H1 (cell line): ENCODE measurements at regions not wholly inside any gene's neighbourhood (a gene's known extent, or its start where the extent isn't known, plus 50 kb on each side); places are given as distances from the start of the nearest gene placed in this dataset.
A peak's percentile ranks its signal among the peaks of the same experiment; 100 is the strongest.

ENCODE experiments used
- CTCF ChIA-PET: fragments of 300-600 bp; sonication (Branson Sonifier 250); formaldehyde crosslinking; loops from one replicate; lab custom pipeline; 2021; ENCODE audit not compliant: partially characterized antibody; lab: Charles Lee
- POLR2A ChIA-PET: fragments of 300-600 bp; sonication (Branson Sonifier 250); formaldehyde crosslinking; loops from one replicate; lab custom pipeline; 2021; ENCODE audit warnings: inconsistent platforms; ENCODE audit not compliant: partially characterized antibody; lab: Charles Lee
- DNase-seq, 2 experiments: peaks; one replicate each; pipeline versions ENCODE4 v3.0.0 to v3.0.0-alpha.2; 2010 to 2022; ENCODE audit warnings: low spot score in 2 of 2, low read depth in 1 of 2, mixed read lengths in 1 of 2
- FAIRE-seq: peaks from 2 replicates; lab custom pipeline; 2011; peaks lifted over from hg19 to GRCh38; lab: Jason Lieb, UNC
- H2AFZ ChIP-seq: 2 replicates; pipeline ENCODE4 v1.8.1; 2012; ENCODE audit warnings: low read length, inconsistent platforms
- H2AK5ac ChIP-seq: 2 replicates; pipeline ENCODE4 v1.6.1; 2013; ENCODE audit warnings: low read depth, low read length
- H2BK120ac ChIP-seq: replicated peaks from 2 replicates; pipeline ENCODE3; 2013; ENCODE audit warnings: low read depth, low read length, inconsistent platforms
- H2BK12ac ChIP-seq: 2 replicates; pipeline ENCODE4 v1.6.1; 2013; ENCODE audit warnings: low read depth, low read length
- H2BK15ac ChIP-seq: 2 replicates; pipeline ENCODE4 v1.6.1; 2013; ENCODE audit warnings: low read length
- H2BK20ac ChIP-seq: 2 replicates; pipeline ENCODE4 v1.6.1; 2013; ENCODE audit warnings: low read length
- H2BK5ac ChIP-seq: 2 replicates; pipeline ENCODE4 v1.6.1; 2013; ENCODE audit warnings: low read depth, low read length
- H3K14ac ChIP-seq: 2 replicates; pipeline ENCODE4 v1.6.1; 2013; ENCODE audit warnings: inconsistent platforms; ENCODE audit not compliant: insufficient read length
- H3K18ac ChIP-seq: 2 replicates; pipeline ENCODE4 v1.6.1; 2013; ENCODE audit warnings: low read length; ENCODE audit errors: extremely low read depth
- H3K23ac ChIP-seq: 2 replicates; pipeline ENCODE4 v1.6.1; 2013; ENCODE audit warnings: inconsistent platforms; ENCODE audit not compliant: insufficient read length
- H3K23me2 ChIP-seq: 2 replicates; pipeline ENCODE4 v1.6.1; 2013; ENCODE audit warnings: low read depth, low read length
- H3K27ac ChIP-seq: 2 replicates; pipeline ENCODE4 v1.6.1; 2011; ENCODE audit warnings: low read depth, low read length, inconsistent platforms
- H3K27me3 ChIP-seq, 4 experiments: replicated peaks in 1 of 4; 1 replicate in 1 of 4; 2 replicates in 3 of 4; pipeline versions ENCODE4 v1.6.1 to v1.8.1; 2011 to 2013; ENCODE audit warnings: low read length in 3 of 4, mild to moderate bottlenecking in 3 of 4, inconsistent platforms in 2 of 4, mixed read lengths in 2 of 4, moderate library complexity in 1 of 4; ENCODE audit not compliant: control insufficient read depth in 3 of 4, insufficient read depth in 3 of 4; ENCODE audit errors: extremely low read depth in 1 of 4
- H3K36me3 ChIP-seq, 4 experiments: 2 replicates each; pipeline versions ENCODE4 v1.6.1 to v1.8.1; 2011 to 2013; ENCODE audit warnings: mild to moderate bottlenecking in 4 of 4, low read length in 3 of 4, moderate library complexity in 2 of 4, control low read depth in 1 of 4, inconsistent platforms in 1 of 4; ENCODE audit not compliant: insufficient read depth in 4 of 4, control insufficient read depth in 2 of 4
- H3K4ac ChIP-seq: replicated peaks from 2 replicates; pipeline ENCODE3; 2013; ENCODE audit warnings: low read length, low read depth, mixed read lengths, inconsistent platforms; ENCODE audit not compliant: insufficient read length
- H3K4me1 ChIP-seq, 4 experiments: replicated peaks in 1 of 4; 1 replicate in 1 of 4; 2 replicates in 3 of 4; pipeline versions ENCODE4 v1.6.1 to v1.8.1; 2011 to 2013; ENCODE audit warnings: low read length in 3 of 4, inconsistent platforms in 2 of 4, mixed read lengths in 1 of 4; ENCODE audit not compliant: insufficient read depth in 4 of 4, control insufficient read depth in 3 of 4
- H3K4me2 ChIP-seq, 2 experiments: 2 replicates each; pipeline versions ENCODE4 v1.6.1 to v1.8.1; 2011 to 2013; ENCODE audit warnings: low read depth in 2 of 2, low read length in 2 of 2, control low read depth in 1 of 2, inconsistent platforms in 1 of 2, mild to moderate bottlenecking in 1 of 2; ENCODE audit not compliant: insufficient read depth in 1 of 2
- H3K4me3 ChIP-seq, 4 experiments: fragments of 200-600, 300-600 bp in 1 of 4; sonication (generic), shearing (Covaris generic), sonication (Bioruptor Twin) in 1 of 4; 2 replicates each; pipeline versions ENCODE4 v1.5.1 to v1.8.1; 2011 to 2016; ENCODE audit warnings: low read length in 4 of 4, low read depth in 3 of 4, control low read depth in 2 of 4, inconsistent platforms in 2 of 4, mild to moderate bottlenecking in 2 of 4, mixed read lengths in 1 of 4, moderate library complexity in 1 of 4; ENCODE audit not compliant: insufficient read depth in 2 of 4; ENCODE audit errors: extremely low read depth in 1 of 4
- H3K56ac ChIP-seq: replicated peaks from 2 replicates; pipeline ENCODE3; 2013; ENCODE audit warnings: low read depth, mild to moderate bottlenecking, mixed read lengths, low read length, inconsistent platforms; ENCODE audit not compliant: insufficient read length
- H3K79me1 ChIP-seq: 2 replicates; pipeline ENCODE4 v1.6.1; 2013; ENCODE audit warnings: low read depth, low read length, control low read depth
- H3K79me2 ChIP-seq, 2 experiments: 2 replicates each; pipeline versions ENCODE4 v1.6.1 to v1.8.1; 2012 to 2013; ENCODE audit warnings: low read length in 2 of 2, mild to moderate bottlenecking in 2 of 2, inconsistent platforms in 1 of 2; ENCODE audit not compliant: insufficient read depth in 2 of 2, control insufficient read depth in 1 of 2
- H3K9ac ChIP-seq, 4 experiments: replicated peaks in 1 of 4; 1 replicate in 1 of 4; 2 replicates in 3 of 4; pipeline versions ENCODE4 v1.6.1 to v1.8.1; 2011 to 2013; ENCODE audit warnings: low read depth in 3 of 4, low read length in 3 of 4, control low read depth in 2 of 4, mild to moderate bottlenecking in 2 of 4, moderate library complexity in 2 of 4, inconsistent platforms in 1 of 4; ENCODE audit errors: extremely low read depth in 1 of 4
- H3K9me3 ChIP-seq, 2 experiments: 2 replicates each; pipeline versions ENCODE4 v1.6.1 to v1.8.1; 2012 to 2013; ENCODE audit warnings: mild to moderate bottlenecking in 2 of 2, moderate library complexity in 2 of 2, control low read depth in 1 of 2, inconsistent platforms in 1 of 2, low read depth in 1 of 2, low read length in 1 of 2, mixed read lengths in 1 of 2; ENCODE audit not compliant: insufficient read depth in 2 of 2
- H4K20me1 ChIP-seq, 2 experiments: replicated peaks in 1 of 2; 2 replicates each; pipeline versions ENCODE3 to v1.8.1; 2011 to 2013; ENCODE audit warnings: inconsistent platforms in 2 of 2, low read length in 2 of 2, mild to moderate bottlenecking in 1 of 2; ENCODE audit not compliant: insufficient read depth in 2 of 2, control insufficient read depth in 1 of 2
- H4K5ac ChIP-seq: 2 replicates; pipeline ENCODE4 v1.6.1; 2013; ENCODE audit warnings: low read length, low read depth, mixed read lengths, inconsistent platforms; ENCODE audit not compliant: insufficient read length
- H4K8ac ChIP-seq: 2 replicates; pipeline ENCODE4 v1.8.0; 2013; ENCODE audit warnings: mild to moderate bottlenecking, moderate library complexity, low read length, inconsistent platforms; ENCODE audit not compliant: insufficient read depth; ENCODE audit errors: extremely low read depth
- H4K91ac ChIP-seq: replicated peaks from 2 replicates; pipeline ENCODE3; 2013; ENCODE audit warnings: low read length, mixed read lengths, inconsistent platforms; ENCODE audit not compliant: insufficient read length
- BACH1 ChIP-seq: IDR thresholded peaks from 2 replicates; pipeline ENCODE4 v1.6.1; 2012; ENCODE audit warnings: low read length, improper control_type of control experiment
- MAFK ChIP-seq: IDR thresholded peaks from 2 replicates; pipeline ENCODE4 v1.6.1; 2012; ENCODE audit warnings: low read depth, mild to moderate bottlenecking, improper control_type of control experiment, low read length
- SP2 ChIP-seq: IDR thresholded peaks from 2 replicates; pipeline ENCODE4 v1.6.1; 2012; ENCODE audit warnings: mild to moderate bottlenecking, low read length, inconsistent platforms
- WGBS, 2 experiments: shearing (Covaris generic) in 1 of 2; methylation state at CpG; one replicate each; pipeline versions ENCODE4 v1.1.6 to v1.1.7; 2013 to 2015; ENCODE audit warnings: low lambda C conversion rate in 2 of 2, mixed read lengths in 2 of 2, inconsistent platforms in 1 of 2, low coverage in 1 of 2, missing lambda C conversion rate in 1 of 2; ENCODE audit not compliant: insufficient replicate concordance in 2 of 2, insufficient coverage in 1 of 2, insufficient read length in 1 of 2; ENCODE audit errors: extremely low coverage in 1 of 2, missing lambda C conversion rate in 1 of 2; 5-methylcytosine and 5-hydroxymethylcytosine counted together

DNA sequence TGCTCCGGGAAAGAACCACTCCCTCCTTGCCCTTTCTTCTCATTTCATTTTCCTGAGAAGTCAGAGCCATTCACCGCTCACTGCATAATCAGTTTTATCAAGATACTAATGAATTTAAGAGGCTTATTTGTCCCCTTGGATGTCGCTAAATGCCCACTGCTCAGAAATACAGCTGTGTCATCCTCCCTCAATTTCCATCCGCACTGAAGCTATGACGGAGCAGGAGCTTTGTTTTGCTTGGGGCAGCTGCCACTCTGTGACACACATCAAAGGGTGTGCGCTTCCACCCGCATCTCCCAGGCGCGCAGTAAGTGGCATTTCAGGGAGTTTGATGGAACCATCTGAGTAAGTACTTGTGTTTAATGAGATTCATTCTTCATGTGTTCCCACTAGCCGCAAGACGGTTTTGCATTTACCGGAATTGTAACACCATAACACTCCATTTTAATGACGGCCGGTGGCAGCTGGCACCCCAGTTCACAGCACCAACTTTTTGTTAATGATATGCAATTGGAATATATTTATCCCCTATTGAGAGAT lies 103.8 kb upstream of the PARD3 start:
- H2BK120ac ChIP-seq, result no peak overlapping the region
- H4K91ac ChIP-seq, result no peak overlapping the region
- no peak overlapping the region for H3K23ac ChIP-seq
- no peak overlapping the region for H3K9ac ChIP-seq
- H3K79me2 ChIP-seq, result no peaks in the 10 kb centered on the region
- H4K8ac ChIP-seq, result peak overlapping the region; percentile 89; the same call in 1 of the 2 replicates
- H3K36me3 ChIP-seq, result no peaks in the 10 kb centered on the region
- H2AFZ ChIP-seq, result no peak overlapping the region
- no peak overlapping the region for H3K27ac ChIP-seq
- H3K56ac ChIP-seq, result no peak overlapping the region
- no peak overlapping the region for H4K5ac ChIP-seq
- H3K4me3 ChIP-seq, result no peak overlapping the region
- no peak overlapping the region for H2BK5ac ChIP-seq
- H2BK12ac ChIP-seq, result no peak overlapping the region
- H3K4ac ChIP-seq, result no peak overlapping the region
- H2BK15ac ChIP-seq, result no peak overlapping the region
- H3K18ac ChIP-seq, result no peak overlapping the region
- no peak overlapping the region for H3K14ac ChIP-seq
- no peaks in the 10 kb centered on the region for H3K23me2 ChIP-seq
- CTCF ChIA-PET, result interaction anchor here (0.8 to 1.8 kb wide), 4 partner anchors 18 to 264 kb away, joined by 3 to 4 read pairs (median 4); no protein-coding TSS in a partner anchor
- 0 out of 2 replicates have a peak, but pooled peaks have one; percentile 14 for TF ChIP-seq BACH1
- no peak for TF ChIP-seq MAFK
- TF ChIP-seq SP2, result no peak
- DNase-seq (no peak), FAIRE-seq (no peak)
- no peaks in the 10 kb centered on the region for H3K27me3 ChIP-seq
- no peaks in the 10 kb centered on the region for H3K9me3 ChIP-seq
- H2AK5ac ChIP-seq, result no peak overlapping the region
- POLR2A ChIA-PET, result interaction anchor here (0.6 to 0.7 kb wide), 2 partner anchors 10 to 125 kb away, joined by 3 read pairs; no protein-coding TSS in a partner anchor
- H3K4me1 ChIP-seq, result peaks cover 0 to 8% (median 4%) of the 10 kb centered on the region in 4 experiments; a peak in 4 of 7 replicates
- no peaks in the 10 kb centered on the region for H3K79me1 ChIP-seq
- 0 out of 4 replicates have a peak overlapping the region, but pooled peaks of 1 of the 2 experiments have one; percentile 13 for H3K4me2 ChIP-seq
- no peak overlapping the region for H2BK20ac ChIP-seq
- 90% methylated on average over 14 of the region's 14 CpGs; no CpG with 5 or more reads in 1 of the 2 experiments for WGBS, 2 experiments
- H4K20me1 ChIP-seq, result no peaks in the 10 kb centered on the region
